NCI-H1092 (cell line): ENCODE measurements at regions not wholly inside any gene's neighbourhood (a gene's known extent, or its start where the extent isn't known, plus 50 kb on each side); places are given as distances from the start of the nearest gene placed in this dataset.

Experiments used
- DNase-seq: peaks from one replicate; lab custom pipeline; 2025; lab: John Stamatoyannopoulos, UW

DNA sequence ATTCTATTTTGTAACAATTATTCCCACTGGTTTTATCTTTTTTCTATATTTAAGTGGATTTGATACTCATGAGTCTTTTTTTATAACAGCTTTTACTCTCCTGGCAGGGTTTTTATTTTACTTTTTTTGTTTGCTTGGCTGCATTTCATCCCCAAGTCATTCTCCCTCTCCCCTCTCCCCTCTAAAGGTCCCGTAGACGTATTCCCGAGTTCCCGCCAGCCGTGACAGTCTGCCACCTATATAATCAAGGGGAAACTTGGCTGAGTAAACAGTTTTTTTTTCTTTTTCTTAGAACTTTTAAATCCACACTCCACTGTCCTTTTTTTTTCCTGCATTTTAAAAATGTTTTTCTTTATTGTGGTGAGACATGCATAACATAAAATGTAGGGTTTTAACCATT is 433.1 kb upstream of the HS6ST1 start:
- no peak for DNase-seq

DNA sequence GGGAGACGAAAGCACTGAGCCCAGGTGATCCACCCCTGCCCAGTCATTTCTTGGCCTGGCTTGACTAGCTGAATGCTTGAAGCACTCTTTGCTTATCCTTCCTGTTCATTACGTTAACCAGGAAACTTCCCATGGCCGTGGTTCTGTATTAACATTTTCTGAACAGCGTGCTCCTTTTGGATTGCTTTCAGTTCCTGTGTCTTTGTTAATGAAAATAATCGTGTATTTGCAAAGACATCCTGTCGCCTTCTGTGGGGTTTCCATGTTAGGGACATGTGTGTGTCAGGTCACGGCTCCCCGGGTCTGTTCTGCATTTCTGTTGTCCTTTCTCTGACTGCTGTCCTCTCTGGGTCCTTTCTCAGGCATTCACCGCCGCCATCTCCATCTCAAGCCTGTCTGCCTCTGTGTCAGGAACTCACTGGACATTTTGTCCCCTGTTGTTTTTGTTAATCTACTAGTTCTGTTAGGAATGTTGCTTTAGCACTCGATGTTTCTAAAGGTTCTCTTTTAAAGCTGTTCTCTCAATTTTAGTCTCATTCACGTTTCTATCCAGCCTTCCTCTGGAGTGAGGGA is 434.1 kb upstream of the HS6ST1 start:
- no peak for DNase-seq

DNA sequence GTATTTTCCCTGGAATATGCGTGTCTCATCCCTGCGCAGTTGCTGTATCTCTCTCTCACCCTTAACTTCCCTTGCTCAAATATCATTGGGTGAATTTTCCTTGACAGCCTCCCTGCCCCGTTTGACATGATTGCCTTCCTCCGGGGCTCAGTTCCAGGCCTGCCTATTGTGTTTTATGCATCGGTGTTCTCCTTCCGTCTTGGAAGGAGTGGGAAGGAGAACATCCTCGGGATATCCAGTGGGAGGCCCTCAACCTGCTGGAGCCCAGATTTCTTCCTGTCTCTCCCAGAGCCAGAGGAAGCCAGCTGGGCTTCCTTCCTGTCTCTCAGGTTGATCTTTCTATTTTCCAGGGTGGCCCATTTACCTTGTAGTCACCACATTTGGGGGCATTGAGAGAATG is 434.7 kb upstream of the HS6ST1 start:
- DNase-seq = no peak

DNA sequence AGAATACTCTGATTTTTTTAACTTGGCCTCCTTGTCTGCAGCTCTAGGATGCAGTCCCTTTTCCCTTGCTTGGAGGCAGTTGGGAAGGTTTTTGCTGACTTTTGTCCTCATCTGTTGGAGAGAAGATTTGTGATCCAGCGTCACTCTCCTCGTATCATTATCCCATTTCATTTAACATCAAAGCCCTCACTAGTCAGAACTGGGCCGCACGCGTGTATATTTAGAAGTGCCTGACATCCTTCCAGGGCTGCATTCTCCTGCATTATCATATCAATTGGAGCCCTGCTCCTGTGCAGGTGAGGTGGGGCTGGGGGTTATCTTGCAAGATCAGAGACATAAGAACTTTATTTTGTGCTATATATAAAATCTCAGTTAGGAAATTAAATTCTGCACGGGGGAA is 435.1 kb upstream of the HS6ST1 start:
- no peak for DNase-seq

DNA sequence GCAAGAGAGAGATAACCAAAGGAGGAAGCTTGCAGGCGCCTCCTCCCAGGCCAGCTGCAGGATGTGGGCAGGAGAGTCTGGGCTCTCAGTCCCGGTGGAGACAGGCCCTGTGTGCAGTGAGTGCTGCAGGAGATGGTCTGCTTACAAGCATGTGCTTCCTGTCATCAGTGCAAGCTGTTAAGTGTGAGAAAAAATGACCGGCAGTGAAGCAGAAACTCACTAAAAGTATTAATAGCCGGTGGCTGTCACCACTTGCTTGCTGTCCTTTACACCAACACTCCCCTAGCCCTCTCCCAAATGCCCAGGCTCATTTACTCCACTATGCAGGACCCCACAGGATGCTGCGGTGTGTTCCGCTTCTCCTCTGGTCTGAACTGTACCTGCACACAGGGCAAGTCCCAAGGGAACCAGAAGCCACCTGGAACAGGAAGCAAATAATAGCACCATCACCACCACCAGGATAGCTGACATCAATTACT is 435.6 kb upstream of the HS6ST1 start:
- DNase-seq = no peak

DNA sequence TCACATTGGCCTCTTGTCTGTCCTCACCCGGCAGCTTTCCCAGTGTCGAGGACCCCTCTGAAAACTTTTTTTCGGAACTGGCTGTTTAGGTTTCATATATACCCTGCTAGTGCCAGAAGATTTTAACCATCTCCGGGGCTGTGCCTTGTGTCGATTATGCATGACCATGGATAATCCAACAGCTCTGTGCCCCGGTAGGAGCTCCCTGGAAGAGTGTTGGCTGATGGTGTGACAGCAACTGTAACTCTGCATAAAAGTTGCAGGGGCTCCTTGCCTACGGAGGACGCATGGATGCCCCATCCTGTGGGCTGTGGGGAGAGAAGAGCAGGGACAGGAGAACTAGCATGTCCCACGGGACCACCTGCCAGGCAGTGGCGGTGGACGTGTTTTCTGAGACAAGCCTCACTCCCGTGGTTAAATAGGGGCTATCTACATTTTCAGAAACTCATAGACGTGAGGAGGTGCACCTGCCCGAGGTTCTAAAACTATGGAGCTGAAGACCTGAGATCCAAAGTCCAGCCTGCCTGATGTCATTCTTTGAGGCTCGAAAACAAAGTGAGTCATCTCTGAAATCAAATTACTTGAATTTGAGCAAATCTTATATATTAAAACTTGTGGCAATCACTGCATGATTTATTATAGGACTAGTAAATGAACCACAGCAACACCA is 437.2 kb upstream of the HS6ST1 start:
- no peak for DNase-seq

DNA sequence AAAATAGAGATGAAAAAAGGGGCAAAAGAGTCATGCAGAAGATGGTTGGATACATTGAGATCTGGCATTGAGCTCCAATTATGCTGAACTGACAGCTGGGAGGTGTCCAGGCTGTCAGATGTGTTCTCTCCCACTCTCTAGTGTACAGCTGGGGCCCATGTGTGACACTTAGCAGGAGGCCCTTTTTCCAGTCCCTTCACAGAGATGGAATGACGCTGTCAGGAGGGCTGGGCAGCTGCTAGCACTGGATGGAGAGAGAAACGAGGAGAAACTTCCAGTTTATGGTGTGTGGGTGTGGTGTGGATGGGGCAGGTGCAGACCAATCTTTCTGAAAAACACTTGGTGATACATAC is 437.7 kb upstream of the HS6ST1 start:
- DNase-seq = no peak

DNA sequence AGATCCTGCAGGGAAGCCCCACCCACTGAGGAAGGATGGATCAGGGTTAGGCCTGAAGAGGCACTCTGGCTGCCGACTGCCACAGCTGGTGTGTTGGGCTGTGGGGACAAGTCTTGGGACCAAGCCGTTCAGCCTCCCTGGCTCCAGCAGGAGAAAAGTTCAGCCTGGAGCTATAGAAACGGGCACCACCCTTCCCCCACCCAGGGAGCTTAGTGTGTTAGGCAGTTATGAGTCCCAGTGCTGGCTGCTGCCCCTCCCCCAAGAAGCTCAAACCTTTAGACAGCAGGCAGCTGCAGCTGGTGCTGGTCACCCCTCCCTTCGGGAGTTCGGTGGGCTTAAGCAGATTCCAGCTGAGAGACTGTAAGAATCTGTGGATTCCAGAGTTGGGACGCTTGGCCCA is 447.1 kb upstream of the HS6ST1 start:
- no peak for DNase-seq

DNA sequence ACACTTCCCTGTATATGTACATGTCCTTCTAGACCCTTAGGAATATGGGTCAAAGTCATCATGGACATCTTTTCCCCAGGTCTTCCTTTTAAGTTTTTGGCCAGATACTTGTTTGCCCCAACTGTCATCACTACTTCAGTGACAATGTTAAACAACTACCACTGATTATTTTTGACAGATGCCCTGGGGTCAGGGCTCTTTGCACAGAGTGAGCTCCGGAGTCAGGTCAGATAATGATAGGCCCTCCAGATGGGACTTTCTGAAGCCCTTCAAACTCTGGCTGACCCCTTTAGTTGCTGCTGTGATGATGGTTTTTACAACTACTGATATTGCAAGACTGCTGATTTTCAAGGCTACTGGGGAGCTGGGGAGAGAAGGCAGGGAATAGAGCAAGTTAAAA is 449.4 kb upstream of the HS6ST1 start:
- DNase-seq = no peak

DNA sequence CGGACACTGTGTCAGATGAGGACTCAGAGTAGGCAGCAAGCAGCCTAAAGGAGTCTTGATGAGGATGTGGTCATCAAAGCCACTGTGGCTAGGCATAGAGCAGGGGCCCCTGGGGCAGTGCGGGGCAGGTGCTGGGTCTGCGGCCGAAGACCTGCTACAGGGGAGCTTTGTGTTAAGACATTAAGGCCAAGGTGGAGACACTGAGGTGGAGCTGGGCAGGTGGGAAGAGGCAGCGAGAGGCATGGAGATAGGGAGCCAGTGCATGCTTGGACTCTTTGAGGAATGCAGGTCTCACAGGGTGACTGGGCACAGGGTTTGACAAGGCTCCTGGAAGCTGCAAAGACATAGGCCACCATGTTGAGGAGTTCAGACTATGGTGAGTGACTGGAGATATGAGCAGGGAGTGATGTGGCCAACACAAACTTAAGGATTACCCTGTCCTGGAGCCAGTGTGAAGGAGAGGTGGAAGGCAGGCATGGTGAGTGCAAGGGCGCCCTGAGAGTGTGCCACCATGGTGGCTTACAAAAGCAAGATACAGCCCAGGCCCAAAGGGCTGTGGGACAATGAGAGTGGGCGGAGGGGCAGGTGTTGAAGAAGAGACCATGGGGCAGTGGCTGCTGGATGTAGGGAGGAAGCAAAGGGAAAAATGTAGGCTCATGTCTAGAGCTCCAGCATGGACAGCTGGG is 450.9 kb upstream of the HS6ST1 start:
- no peak for DNase-seq

DNA sequence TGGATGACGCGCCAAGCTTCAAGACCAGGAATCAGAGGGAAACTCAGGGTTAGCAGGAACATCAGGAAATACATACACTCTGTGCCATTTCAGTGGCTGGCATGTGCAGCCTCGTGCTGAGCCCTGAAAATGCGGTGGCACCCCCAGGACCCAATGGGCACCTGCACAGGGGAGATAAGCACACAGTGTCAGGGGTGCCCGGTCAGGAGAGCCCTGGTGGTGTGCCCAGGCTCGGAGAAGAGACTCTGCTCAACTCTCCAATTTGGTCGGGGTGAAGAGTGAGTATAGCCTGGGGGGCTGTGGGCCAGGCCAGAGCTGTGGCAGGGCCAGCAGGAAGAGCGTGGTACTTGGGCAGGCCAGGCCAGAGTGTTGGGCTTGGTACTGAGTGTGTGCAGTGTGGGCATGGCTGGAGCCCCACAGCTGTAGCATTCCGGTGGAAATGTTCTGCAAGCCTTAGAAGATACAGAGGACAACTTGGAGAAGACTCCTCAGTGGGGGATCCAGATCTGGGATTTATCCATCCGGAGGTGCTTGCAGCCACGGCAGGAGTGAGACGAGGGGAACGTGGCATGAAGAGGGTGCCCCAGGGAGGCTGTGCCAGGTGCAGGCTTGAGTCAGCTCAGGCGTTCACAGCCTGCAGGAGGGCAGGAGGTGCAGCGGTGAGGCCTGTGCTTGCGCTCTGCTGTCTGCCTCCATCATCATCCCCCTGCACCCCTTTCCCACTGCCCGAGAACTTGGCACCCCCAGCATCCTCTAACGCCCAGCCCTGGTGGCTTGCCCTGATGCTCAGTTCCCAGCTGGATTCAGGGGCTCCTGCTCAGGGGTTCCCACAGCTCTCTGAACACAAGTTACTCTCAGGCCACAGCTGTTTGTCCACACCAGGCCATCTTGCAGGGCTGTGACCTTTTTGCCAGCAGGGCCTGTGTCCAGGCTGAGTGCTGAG is 451.7 kb upstream of the HS6ST1 start:
- no peak for DNase-seq

DNA sequence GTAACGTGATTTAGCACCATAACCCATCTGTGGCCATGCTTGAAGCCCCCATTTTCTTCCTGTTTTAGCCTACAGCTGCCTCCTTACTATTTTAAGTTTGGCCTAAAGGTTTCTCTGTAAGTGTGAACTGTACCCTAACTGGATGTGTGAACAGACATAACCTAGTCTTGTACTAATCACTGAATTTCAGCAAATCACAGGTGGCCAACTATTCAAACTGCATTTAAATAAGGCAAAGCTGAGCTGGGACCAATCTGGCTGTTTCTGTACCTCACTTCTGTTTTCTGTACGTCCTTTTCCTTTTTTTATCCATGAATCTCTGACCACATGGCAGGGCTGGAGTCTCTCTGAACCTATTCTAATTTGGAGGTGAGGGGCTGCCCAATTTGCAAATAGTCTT is 452.7 kb upstream of the HS6ST1 start:
- no peak for DNase-seq

DNA sequence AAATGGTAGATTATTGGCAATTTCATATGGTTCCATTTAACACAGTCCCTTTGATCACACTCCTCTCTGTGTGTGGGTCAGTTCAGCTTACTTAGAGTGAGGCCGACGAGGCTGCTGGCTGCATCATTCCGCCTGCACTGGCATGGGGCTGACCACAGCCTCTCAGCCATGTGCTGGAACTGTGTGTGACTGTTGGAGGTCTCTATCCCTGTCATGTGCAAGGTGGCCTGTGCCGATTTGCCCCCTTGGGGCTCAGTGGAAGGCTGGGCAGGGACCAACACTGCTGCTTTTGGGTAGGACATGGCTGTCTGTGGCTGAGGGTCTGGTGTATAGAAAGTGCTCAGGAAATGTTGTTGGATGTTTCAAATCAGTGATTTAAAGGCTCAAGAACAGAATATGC is 454.0 kb upstream of the HS6ST1 start:
- no peak for DNase-seq

DNA sequence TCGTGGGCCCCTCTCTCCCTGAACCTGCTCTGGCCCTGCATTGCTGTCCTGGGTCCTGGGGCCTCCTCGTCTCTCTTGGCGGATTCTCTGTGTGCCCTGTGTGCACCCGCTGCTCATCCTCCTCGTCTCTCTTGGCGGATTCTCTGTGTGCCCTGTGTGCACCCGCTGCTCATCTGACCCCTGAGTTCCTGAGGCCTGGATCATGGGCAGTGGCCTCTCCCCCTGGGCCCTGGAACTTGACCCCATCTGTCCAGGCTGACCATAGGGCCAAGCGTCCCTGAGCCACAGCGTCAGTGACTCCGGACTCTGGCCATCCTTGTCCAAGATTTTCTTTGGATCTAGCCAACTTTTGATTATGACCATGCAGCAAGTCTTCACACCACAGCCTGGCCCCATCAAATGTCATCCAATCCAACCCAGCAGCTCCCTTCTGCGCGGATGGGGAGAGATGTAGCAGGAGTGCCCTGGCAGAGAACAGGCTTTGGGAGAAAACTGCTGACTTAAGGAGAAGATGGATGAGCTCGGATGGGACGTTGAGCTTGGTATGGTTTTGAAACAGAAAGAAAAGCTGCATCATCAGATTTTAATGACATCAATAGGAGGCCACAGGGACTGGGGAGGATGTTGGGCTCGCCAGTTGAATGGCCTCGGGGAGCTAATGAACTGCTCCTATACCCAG is 455.1 kb upstream of the HS6ST1 start:
- no peak for DNase-seq

DNA sequence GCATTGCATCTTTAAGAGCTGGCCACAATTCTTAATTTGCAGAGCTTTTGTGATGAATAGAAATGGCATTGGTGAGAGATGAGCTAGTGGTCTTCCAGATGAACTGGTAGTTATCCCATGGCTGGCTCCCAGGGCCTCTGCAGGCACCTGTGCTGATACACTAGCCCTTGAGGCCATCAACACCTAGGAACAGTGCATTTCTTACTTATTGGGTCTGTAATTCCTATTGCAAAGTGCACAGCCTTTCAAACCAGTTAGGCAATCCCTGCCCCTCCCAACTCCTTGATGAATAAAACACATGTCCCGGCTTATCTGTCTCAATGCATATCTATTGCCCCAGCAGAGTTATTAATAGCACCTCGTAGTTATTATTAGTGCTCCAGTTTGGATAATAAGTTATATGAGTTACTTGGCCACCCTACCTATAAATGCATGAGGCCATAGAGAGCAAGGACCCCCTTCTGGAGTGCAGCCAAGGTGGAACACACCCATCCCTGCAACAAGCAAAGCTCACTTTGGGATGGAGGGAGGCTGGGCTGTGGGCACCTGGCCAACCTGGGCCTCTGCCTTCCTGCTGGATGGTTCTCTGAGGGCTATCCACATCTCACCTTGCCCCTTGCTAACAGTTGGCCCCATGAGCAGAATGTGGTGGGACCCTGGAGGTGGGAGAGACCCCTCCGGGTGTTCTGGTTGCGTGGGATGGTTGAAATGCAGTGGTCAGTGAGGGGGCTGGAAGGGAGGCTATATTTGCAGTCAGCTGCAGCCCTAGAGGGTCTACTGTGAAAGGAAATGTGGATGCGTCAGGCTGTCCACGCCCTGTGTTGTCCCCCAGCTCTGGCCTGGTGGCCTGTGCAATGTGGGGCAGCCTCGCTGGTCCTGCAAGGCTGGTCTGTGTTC is 455.9 kb upstream of the HS6ST1 start:
- no peak for DNase-seq

DNA sequence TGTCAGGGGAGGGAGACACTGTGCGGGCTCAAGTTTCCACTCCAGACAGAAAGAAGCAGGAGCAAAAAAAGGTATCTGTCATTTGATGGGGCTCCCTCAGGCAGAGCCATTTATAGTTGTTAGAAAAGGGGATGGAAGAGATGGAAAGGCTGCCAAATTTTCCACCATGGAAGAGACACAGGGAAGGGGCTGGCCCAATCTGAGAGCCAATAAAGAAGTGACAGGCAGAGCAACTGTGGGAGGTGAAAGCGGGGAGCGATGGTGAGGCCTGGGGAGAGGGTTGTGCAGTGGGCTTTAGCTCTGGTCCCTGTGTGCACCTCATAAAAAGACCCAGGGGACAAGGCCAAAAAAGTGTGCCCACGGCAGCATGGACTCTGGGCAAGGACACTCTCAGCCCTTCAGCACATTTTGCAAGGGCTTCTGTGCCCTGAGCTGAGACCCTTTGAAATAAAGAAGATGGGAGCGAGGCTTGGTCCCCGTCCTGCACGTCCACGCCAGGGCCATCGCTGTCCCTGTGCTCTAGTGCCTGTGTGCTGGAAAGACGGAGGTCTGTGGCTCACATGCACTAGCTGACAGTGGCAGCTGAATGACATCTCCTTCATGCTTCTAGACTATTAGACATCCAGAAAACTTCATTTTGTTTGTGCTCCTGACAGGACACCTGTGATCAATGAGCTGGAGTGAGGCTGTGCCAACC is 456.7 kb upstream of the HS6ST1 start:
- DNase-seq = no peak

DNA sequence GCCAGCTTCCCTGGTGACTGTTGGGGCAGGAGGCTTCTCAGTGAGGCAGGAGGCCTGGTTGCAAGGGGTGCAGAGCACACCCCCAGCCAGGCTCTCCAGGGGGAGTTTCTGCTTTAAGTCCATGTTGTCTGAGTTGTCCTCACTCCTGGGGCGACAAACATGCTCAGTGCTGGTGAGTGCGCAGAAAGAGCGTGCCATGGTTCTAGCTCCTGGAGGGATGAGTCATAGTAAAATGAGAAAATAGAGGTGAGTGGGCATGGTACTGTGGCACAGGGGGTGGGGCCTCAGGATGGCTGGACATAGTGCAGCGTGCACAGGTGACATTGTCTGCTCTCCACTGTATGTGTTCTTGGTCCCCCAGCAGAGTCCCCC is 457.2 kb upstream of the HS6ST1 start:
- DNase-seq = no peak

DNA sequence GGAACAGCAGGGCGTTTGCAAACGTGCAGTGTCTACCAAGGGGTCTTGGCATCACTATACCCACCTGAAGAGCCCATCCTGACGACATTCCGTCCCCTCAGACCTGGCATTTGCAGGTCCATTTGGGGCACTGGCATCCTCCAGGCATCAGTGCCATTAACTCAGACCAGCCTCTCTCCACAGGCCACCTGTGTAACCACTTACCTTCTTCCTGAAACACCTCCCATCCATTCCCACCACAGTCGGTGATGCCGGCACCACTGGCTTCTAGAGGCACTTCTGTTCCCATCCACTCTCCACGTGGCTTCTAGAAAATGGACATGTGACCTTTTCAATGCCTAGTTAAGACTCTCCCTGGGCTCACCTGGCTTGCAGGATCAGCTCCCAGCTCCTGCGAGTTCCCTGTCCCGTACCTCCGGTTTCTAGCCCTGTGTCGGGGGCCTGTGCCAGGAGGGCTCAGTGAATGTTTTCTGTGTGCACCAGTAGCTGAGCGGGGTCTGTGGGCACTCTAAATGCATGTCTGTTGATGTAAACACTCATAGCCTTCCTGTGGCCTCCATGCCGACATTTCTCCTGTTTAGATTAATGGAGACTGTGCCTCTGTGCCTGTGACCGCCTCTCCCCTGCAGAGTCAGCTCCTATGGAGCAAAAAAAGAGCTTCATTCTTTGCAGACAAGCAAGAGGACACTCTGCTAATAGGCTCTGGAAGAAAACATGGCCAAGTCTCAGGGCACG is 458.0 kb upstream of the HS6ST1 start:
- DNase-seq = no peak

DNA sequence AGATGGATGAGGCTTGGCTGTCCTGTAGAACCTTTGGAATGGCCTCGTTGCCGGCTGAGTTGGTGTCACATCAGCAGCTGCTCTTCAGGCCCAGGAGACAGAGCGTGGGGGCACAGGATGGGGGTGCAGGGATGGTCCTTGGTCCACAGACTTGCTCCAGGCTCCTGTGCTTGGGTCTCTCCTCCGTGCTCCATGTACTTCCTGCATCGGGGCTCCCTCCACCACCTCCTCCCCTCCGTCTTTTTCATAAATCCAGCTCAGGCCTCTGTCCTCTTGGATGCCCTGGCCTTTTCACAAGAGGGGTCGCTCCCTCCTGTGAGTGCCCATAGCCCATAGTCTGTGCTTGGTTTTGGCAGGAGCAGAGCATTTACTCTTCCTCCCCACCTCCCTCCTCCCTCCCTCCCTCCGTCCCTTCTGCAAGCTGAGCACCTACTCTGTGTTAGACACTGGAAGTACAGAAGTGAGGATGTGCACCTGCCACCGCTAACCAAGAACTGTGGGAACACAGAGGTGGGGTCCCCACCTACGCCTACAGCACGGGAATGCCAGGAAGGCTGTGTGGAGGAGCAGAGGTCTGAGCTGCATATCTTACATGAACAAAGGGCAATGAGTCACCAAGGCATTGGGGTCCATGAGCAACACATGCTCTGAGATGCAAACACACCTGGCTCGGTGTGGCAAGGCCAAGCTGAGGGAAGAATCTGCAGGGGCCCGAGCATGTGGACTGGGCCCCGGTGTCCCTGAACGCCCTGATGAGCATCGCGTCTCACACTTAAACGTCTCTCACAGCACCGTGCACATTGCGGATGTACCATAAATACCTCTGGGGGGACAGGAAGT is 458.7 kb upstream of the HS6ST1 start:
- no peak for DNase-seq
